ENCODE measurements at regions not wholly inside any gene's neighbourhood (a gene's known extent, or its start where the extent isn't known, plus 50 kb on each side); places are given as distances from the start of the nearest gene placed in this dataset.

GRCh38 chr12:125340791-125341190, 275.6 kb downstream of the AACS start:
- TF ChIP-seq CTCF (IDR thresholded peaks at IDR 0.05 in 4 of 5, conservative IDR thresholded peaks at IDR 0.05 in 1 of 5) (no peak), POLR2A (IDR thresholded peaks at IDR 0.05) (no peak)

Data from gastrocnemius medialis (tissue), 4 donors.